ENCODE measurements at regions not wholly inside any gene's neighbourhood (a gene's known extent, or its start where the extent isn't known, plus 50 kb on each side); places are given as distances from the start of the nearest gene placed in this dataset.

DNA sequence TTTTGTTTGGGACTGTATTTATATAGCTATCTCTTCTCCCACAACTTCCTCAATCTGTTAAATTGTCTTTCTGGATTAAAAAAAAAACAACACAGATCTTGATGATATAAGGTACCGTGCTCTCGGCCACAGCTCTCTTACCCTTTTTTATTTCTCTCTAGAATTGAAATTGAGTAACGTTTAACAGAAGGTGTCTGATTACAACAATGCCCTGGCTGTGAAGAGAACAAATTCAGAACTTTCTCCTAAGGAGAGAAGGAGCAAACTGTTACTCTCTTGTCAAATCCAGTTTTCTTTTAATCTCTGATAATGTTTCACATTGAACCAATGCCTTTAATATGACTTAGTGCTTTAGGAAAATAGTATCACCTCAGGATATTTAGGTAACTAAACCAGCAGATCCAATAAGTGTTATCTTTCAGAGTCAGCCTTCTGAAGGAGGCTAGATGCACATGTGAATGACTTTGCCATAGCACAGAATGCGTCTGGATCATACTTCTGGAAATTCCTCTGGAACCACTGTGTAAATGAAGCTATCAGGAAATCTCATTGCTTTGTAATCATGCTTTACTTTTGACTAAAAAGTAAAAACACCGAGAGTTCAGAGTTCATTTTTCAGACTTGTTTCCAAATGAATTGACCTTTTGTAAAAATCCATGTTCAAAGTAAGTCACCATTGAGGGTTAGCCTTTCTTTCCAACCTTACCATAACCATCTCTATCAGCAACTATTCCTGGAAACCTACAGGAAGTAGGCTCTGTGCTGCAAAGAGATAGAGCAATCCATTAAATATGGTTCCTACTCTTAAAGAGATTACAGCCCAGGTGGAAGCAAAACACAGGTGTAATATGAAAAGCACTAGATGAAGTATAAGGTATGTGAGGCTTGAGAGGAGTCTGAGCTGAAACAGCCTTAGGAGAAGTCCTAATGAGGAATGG, 147.0 kb upstream of the OSR1 start:
- TF ChIP-seq, protein P1, sequence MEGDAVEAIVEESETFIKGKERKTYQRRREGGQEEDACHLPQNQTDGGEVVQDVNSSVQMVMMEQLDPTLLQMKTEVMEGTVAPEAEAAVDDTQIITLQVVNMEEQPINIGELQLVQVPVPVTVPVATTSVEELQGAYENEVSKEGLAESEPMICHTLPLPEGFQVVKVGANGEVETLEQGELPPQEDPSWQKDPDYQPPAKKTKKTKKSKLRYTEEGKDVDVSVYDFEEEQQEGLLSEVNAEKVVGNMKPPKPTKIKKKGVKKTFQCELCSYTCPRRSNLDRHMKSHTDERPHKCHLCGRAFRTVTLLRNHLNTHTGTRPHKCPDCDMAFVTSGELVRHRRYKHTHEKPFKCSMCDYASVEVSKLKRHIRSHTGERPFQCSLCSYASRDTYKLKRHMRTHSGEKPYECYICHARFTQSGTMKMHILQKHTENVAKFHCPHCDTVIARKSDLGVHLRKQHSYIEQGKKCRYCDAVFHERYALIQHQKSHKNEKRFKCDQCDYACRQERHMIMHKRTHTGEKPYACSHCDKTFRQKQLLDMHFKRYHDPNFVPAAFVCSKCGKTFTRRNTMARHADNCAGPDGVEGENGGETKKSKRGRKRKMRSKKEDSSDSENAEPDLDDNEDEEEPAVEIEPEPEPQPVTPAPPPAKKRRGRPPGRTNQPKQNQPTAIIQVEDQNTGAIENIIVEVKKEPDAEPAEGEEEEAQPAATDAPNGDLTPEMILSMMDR (IDR thresholded peaks at IDR 0.05) = no peak
- TF ChIP-seq EZH2 (IDR thresholded peaks at IDR 0.05; ENCODE audit: borderline replicate concordance, insufficient read depth, low read depth, low read length, poor library complexity, severe bottlenecking) = no peak

Measured in B cell (primary cell).